Panc1 (cell line): ENCODE measurements at regions not wholly inside any gene's neighbourhood (a gene's known extent, or its start where the extent isn't known, plus 50 kb on each side); places are given as distances from the start of the nearest gene placed in this dataset.

Experiments
- CTCF ChIP-seq: fragments of 450-650 bp; IDR thresholded peaks from 2 replicates; pipeline ENCODE4 v1.5.1; 2017; ENCODE audit warnings: mild to moderate bottlenecking
- POLR2AphosphoS5 ChIP-seq: IDR thresholded peaks from 2 replicates; pipeline ENCODE4 v1.6.1; 2012; ENCODE audit warnings: mild to moderate bottlenecking, low read depth, low read length, moderate library complexity
- REST ChIP-seq, 2 experiments: IDR thresholded peaks; 2 replicates each; pipeline ENCODE4 v1.6.1; 2011 to 2012; ENCODE audit warnings: low read depth in 2 of 2, control low read depth in 1 of 2, low read length in 1 of 2, mild to moderate bottlenecking in 1 of 2, moderate library complexity in 1 of 2; ENCODE audit not compliant: insufficient read depth in 1 of 2
- SIN3A ChIP-seq: IDR thresholded peaks from 2 replicates; pipeline ENCODE4 v1.6.1; 2012; ENCODE audit warnings: low read depth, mild to moderate bottlenecking, low read length, moderate library complexity, borderline replicate concordance; ENCODE audit not compliant: insufficient read depth
- TCF7L2 ChIP-seq: IDR thresholded peaks from 2 replicates; pipeline ENCODE4 v1.6.1; 2011; ENCODE audit warnings: mild to moderate bottlenecking, low read depth, low read length, inconsistent platforms

GRCh38 chr2:603869-604268, 73.3 kb downstream of the TMEM18 start:
- no peak for TF ChIP-seq REST (IDR thresholded peaks at IDR 0.05; ENCODE audit: insufficient read depth in 1 of 2, low read depth in 2 of 2, low read length in 1 of 2)
- no peak for TF ChIP-seq SIN3A
- no peak for TF ChIP-seq CTCF
- no peak for TF ChIP-seq TCF7L2
- TF ChIP-seq POLR2AphosphoS5, result no peak
